Suprapubic skin (tissue), 4 donors: ENCODE measurements at regions not wholly inside any gene's neighbourhood (a gene's known extent, or its start where the extent isn't known, plus 50 kb on each side); places are given as distances from the start of the nearest gene placed in this dataset.

Experiments
- DNase-seq, 2 donors: peaks; one replicate each; pipeline ENCODE4 v3.0.0-alpha.2; 2019; ENCODE audit warnings: low spot score in 2 of 2
- H3K27ac ChIP-seq: fragments of 200-600 bp; sonication (generic); one replicate; pipeline ENCODE4 v1.5.1; 2019
- H3K27me3 ChIP-seq: fragments of 200-600 bp; sonication (generic); one replicate; pipeline ENCODE4 v1.5.1; 2019
- H3K36me3 ChIP-seq: fragments of 200-600 bp; sonication (generic); one replicate; pipeline ENCODE4 v1.5.1; 2019
- H3K4me1 ChIP-seq: fragments of 200-600 bp; sonication (generic); one replicate; pipeline ENCODE4 v1.5.1; 2019
- H3K4me3 ChIP-seq: fragments of 200-600 bp; sonication (generic); one replicate; pipeline ENCODE4 v1.5.1; 2019; ENCODE audit warnings: mild to moderate bottlenecking
- H3K9me3 ChIP-seq: fragments of 200-600 bp; sonication (generic); one replicate; pipeline ENCODE4 v1.5.1; 2019
- CTCF ChIP-seq, 2 donors: fragments of 200-600 bp in 1 of 2; fragments of 450-650 bp in 1 of 2; sonication (generic) in 1 of 2; IDR thresholded peaks; one replicate each; pipeline ENCODE4 v1.5.1; 2016 to 2019; ENCODE audit warnings: antibody characterized with exemption in 2 of 2, mild to moderate bottlenecking in 1 of 2, moderate library complexity in 1 of 2
- EP300 ChIP-seq: sonication (generic); formaldehyde crosslinking; IDR thresholded peaks from one replicate; pipeline ENCODE4 v1.6.1; 2017; ENCODE audit warnings: antibody characterized with exemption
- POLR2A ChIP-seq, 2 donors: fragments of 450-650 bp; IDR thresholded peaks; one replicate each; pipeline ENCODE4 v1.6.1; 2017; ENCODE audit warnings: antibody characterized with exemption in 2 of 2, mild to moderate bottlenecking in 2 of 2, moderate library complexity in 2 of 2
- POLR2AphosphoS5 ChIP-seq, 3 donors: sonication (generic); formaldehyde crosslinking; IDR thresholded peaks; one replicate each; pipeline ENCODE4 v1.6.1; 2017; ENCODE audit warnings: antibody characterized with exemption in 3 of 3
- WGBS: methylation state at CpG from one replicate; pipeline ENCODE4 v1.1.5; 2018; 5-methylcytosine and 5-hydroxymethylcytosine counted together

GRCh38 chr10:118163217-118163616 is 116.5 kb upstream of the RAB11FIP2 start:
- no peaks in the 10 kb centered on the region for H3K27me3 ChIP-seq
- no peaks in the 10 kb centered on the region for H3K4me1 ChIP-seq
- H3K9me3 ChIP-seq, result no peaks in the 10 kb centered on the region
- no peak for TF ChIP-seq EP300
- TF ChIP-seq POLR2A (IDR thresholded peaks at IDR 0.05), result no peak
- TF ChIP-seq POLR2AphosphoS5 (IDR thresholded peaks at IDR 0.05), result no peak
- TF ChIP-seq CTCF (IDR thresholded peaks at IDR 0.05), result no peak
- no peak overlapping the region for H3K4me3 ChIP-seq
- 74% methylated on average over 6 of the region's 6 CpGs for WGBS
- no peaks in the 10 kb centered on the region for H3K36me3 ChIP-seq
- no peak overlapping the region for H3K27ac ChIP-seq
- DNase-seq, result no peak

GRCh38 chr10:118161461-118162246 is 114.9 kb upstream of the RAB11FIP2 start:
- Histone ChIP-seq H3K9me3 (no peaks in the 10 kb centered on the region), H3K4me3 (no peak overlapping the region), H3K4me1 (no peaks in the 10 kb centered on the region), H3K27ac (no peak overlapping the region), H3K27me3 (no peaks in the 10 kb centered on the region), H3K36me3 (no peaks in the 10 kb centered on the region)
- DNase-seq, result no peak
- TF ChIP-seq CTCF (IDR thresholded peaks at IDR 0.05), result no peak
- TF ChIP-seq POLR2AphosphoS5 (IDR thresholded peaks at IDR 0.05), result no peak
- no peak for TF ChIP-seq POLR2A (IDR thresholded peaks at IDR 0.05)
- no peak for TF ChIP-seq EP300
- WGBS, result 82% methylated on average over 6 of the region's 6 CpGs

GRCh38 chr10:118153287-118153686 is 106.5 kb upstream of the RAB11FIP2 start:
- Histone ChIP-seq H3K4me1 (no peaks in the 10 kb centered on the region), H3K9me3 (peaks cover 4% of the 10 kb centered on the region), H3K27ac (no peak overlapping the region), H3K27me3 (no peaks in the 10 kb centered on the region), H3K4me3 (no peak overlapping the region), H3K36me3 (no peaks in the 10 kb centered on the region)
- no peak for DNase-seq
- TF ChIP-seq EP300, result no peak
- no peak for TF ChIP-seq POLR2A (IDR thresholded peaks at IDR 0.05)
- TF ChIP-seq CTCF (IDR thresholded peaks at IDR 0.05), result no peak
- no peak for TF ChIP-seq POLR2AphosphoS5 (IDR thresholded peaks at IDR 0.05)

GRCh38 chr10:118151461-118151860 is 104.7 kb upstream of the RAB11FIP2 start:
- Histone ChIP-seq H3K27me3 (no peaks in the 10 kb centered on the region), H3K27ac (no peak overlapping the region), H3K36me3 (no peaks in the 10 kb centered on the region), H3K4me1 (no peaks in the 10 kb centered on the region), H3K9me3 (peaks cover 4% of the 10 kb centered on the region), H3K4me3 (no peak overlapping the region)
- 93% methylated on average over 2 of the region's 2 CpGs for WGBS
- DNase-seq, result no peak
- TF ChIP-seq POLR2A (IDR thresholded peaks at IDR 0.05) (no peak), POLR2AphosphoS5 (IDR thresholded peaks at IDR 0.05) (no peak), CTCF (IDR thresholded peaks at IDR 0.05) (no peak)

GRCh38 chr10:118148247-118148646 is 101.5 kb upstream of the RAB11FIP2 start:
- Histone ChIP-seq H3K27ac (no peak overlapping the region), H3K4me3 (no peak overlapping the region), H3K9me3 (no peaks in the 10 kb centered on the region), H3K4me1 (no peaks in the 10 kb centered on the region), H3K27me3 (no peaks in the 10 kb centered on the region), H3K36me3 (no peaks in the 10 kb centered on the region)
- TF ChIP-seq CTCF (IDR thresholded peaks at IDR 0.05), result no peak
- no peak for TF ChIP-seq EP300
- TF ChIP-seq POLR2A (IDR thresholded peaks at IDR 0.05), result no peak
- TF ChIP-seq POLR2AphosphoS5 (IDR thresholded peaks at IDR 0.05), result no peak
- no peak for DNase-seq
